ENCODE measurements at regions not wholly inside any gene's neighbourhood (a gene's known extent, or its start where the extent isn't known, plus 50 kb on each side); places are given as distances from the start of the nearest gene placed in this dataset.

DNA sequence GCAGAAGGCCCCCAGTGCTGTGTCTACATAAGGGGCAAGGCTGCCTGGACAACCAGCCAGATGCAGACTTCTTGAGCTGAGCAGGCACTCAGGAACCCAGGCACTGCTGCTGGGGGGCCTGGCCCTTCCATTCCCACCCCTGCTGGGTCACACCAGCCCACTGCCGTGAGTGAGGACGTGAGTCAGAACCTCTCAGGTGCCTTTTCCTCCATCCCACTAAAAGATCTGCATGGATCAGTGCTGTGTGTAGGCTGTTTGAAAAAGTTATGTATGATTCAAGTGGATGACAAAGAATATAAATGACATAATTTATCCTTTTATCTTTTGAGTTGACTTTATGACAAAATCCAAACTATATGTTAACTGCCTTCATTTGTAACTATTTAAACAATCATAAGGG, 499.3 kb downstream of the INHBA start:
- no peak overlapping the region for H3K4me3 ChIP-seq
- no peaks in the 10 kb centered on the region for H3K9me3 ChIP-seq
- no peaks in the 10 kb centered on the region for H3K4me1 ChIP-seq
- 36 to 59% (median 48%) methylated on average over 2 of the region's 2 CpGs for WGBS, 5 donors
- TF ChIP-seq POLR2A (IDR thresholded peaks at IDR 0.05) (no peak), POLR2AphosphoS5 (IDR thresholded peaks at IDR 0.05) (no peak), EP300 (IDR thresholded peaks at IDR 0.05) (no peak)
- TF ChIP-seq, protein P1, sequence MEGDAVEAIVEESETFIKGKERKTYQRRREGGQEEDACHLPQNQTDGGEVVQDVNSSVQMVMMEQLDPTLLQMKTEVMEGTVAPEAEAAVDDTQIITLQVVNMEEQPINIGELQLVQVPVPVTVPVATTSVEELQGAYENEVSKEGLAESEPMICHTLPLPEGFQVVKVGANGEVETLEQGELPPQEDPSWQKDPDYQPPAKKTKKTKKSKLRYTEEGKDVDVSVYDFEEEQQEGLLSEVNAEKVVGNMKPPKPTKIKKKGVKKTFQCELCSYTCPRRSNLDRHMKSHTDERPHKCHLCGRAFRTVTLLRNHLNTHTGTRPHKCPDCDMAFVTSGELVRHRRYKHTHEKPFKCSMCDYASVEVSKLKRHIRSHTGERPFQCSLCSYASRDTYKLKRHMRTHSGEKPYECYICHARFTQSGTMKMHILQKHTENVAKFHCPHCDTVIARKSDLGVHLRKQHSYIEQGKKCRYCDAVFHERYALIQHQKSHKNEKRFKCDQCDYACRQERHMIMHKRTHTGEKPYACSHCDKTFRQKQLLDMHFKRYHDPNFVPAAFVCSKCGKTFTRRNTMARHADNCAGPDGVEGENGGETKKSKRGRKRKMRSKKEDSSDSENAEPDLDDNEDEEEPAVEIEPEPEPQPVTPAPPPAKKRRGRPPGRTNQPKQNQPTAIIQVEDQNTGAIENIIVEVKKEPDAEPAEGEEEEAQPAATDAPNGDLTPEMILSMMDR (IDR thresholded peaks at IDR 0.05) = no peak
- no peaks in the 10 kb centered on the region for H3K36me3 ChIP-seq
- no peaks in the 10 kb centered on the region for H3K27me3 ChIP-seq
- no peak for DNase-seq
- intact Hi-C loops (cut with DNase I; ENCODE audit: low total_unique reads) = no loop called here
- no peak overlapping the region for H3K27ac ChIP-seq

DNA sequence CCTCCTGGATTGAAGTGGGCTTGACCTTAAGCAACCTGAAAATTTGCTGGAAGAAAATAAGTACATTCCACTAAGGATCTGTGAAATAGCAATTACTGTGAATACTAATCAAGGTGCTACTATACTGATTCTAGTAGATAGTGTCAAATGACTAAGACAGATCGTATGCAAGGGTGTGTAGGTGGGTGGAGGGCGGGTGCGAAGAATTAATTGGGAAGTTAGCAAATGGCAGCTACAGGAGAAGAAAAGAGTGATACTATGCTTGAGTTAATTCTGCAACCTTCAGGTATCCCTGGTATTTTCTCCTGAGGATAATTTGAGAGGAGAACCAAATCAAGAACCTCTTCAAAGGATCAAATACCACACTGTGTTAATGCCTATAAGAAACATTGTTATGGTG, 501.9 kb downstream of the INHBA start:
- no peak overlapping the region for H3K4me3 ChIP-seq
- H3K27ac ChIP-seq = no peak overlapping the region
- no peaks in the 10 kb centered on the region for H3K4me1 ChIP-seq
- intact Hi-C loops (cut with DNase I; ENCODE audit: low total_unique reads) = no loop called here
- H3K36me3 ChIP-seq = no peaks in the 10 kb centered on the region
- H3K27me3 ChIP-seq = no peaks in the 10 kb centered on the region
- no peak for DNase-seq
- 84 to 92% (median 88%) methylated on average over 3 of the region's 3 CpGs for WGBS, 5 donors
- TF ChIP-seq, protein P1 (IDR thresholded peaks at IDR 0.05) = no peak
- TF ChIP-seq POLR2AphosphoS5 (IDR thresholded peaks at IDR 0.05) = no peak
- H3K9me3 ChIP-seq = no peaks in the 10 kb centered on the region

DNA sequence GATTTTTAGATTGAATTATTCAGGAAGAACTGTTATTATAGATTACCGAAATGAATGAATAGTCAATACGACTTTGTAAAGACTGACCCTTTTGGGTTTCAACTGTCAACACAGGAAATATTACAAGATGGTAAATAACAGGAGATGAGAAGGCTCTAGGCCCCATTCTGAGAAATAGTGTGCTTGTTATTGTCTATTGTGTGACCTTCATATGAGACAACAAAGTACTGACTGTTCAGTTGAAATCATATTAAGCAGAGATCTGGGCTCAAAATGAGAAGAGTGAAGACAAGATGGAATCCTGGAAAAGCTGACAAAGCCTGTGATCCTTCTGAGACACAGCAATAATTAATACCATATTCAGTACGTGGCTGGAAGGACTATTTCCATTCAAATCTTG, 503.8 kb downstream of the INHBA start:
- no peak overlapping the region for H3K4me3 ChIP-seq
- intact Hi-C loops (cut with DNase I; ENCODE audit: low total_unique reads) = no loop called here
- no peak overlapping the region for H3K27ac ChIP-seq
- H3K27me3 ChIP-seq = no peaks in the 10 kb centered on the region
- 73 to 86% (median 83%) methylated on average over 3 of the region's 3 CpGs for WGBS, 5 donors
- H3K36me3 ChIP-seq = no peaks in the 10 kb centered on the region
- no peaks in the 10 kb centered on the region for H3K4me1 ChIP-seq
- no peak for DNase-seq
- TF ChIP-seq, protein P1 (IDR thresholded peaks at IDR 0.05) = no peak
- TF ChIP-seq EP300 (IDR thresholded peaks at IDR 0.05) = no peak
- TF ChIP-seq POLR2A (IDR thresholded peaks at IDR 0.05) = no peak
- no peaks in the 10 kb centered on the region for H3K9me3 ChIP-seq

DNA sequence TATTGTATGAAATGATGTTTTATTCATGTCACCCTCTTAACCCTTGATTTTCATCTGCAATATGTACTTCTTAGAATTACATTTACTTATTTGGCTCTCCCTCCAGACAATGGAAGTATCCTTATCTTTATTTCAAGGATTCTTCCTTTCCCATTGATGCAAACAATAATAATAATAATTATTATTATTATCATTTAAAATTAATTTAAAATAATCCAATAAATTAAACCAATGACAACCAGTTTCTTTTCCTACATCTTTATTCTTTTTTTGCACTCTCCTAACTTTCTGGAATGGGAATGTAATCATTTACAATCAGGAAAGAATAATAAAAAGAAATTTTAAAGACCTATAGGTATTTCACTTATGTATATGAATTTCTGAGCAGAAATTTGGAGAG, 504.4 kb downstream of the INHBA start:
- H3K36me3 ChIP-seq = no peaks in the 10 kb centered on the region
- no peaks in the 10 kb centered on the region for H3K27me3 ChIP-seq
- DNase-seq = no peak
- no peak overlapping the region for H3K27ac ChIP-seq
- H3K4me1 ChIP-seq = no peaks in the 10 kb centered on the region
- H3K9me3 ChIP-seq = no peaks in the 10 kb centered on the region
- H3K4me3 ChIP-seq = no peak overlapping the region
- intact Hi-C loops (cut with DNase I; ENCODE audit: low total_unique reads) = no loop called here
- TF ChIP-seq EP300 (IDR thresholded peaks at IDR 0.05) (no peak), POLR2A (IDR thresholded peaks at IDR 0.05) (no peak), POLR2AphosphoS5 (IDR thresholded peaks at IDR 0.05) (no peak)
- TF ChIP-seq, protein P1 (IDR thresholded peaks at IDR 0.05) = no peak

DNA sequence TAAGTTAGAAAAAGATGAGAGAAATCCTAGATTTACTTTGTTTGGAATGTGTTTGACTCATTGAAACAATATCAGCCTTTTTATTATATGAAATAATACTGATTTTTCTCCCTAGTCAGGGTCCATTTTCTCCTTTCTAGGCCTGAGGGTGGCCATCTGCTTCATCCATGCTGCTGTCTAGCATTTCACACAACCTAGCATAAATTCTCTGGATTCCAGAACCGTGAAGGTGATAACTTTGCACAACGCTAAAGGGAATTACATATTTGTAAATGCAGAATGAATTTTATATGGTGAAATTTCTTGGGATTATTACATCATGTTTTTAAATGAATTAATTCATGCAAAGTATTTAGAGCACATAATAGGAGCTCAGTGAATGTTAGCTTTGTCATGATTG, 505.1 kb downstream of the INHBA start:
- Histone ChIP-seq H3K4me1 (no peaks in the 10 kb centered on the region), H3K27ac (no peak overlapping the region), H3K9me3 (no peaks in the 10 kb centered on the region), H3K27me3 (no peaks in the 10 kb centered on the region), H3K4me3 (no peak overlapping the region), H3K36me3 (no peaks in the 10 kb centered on the region)
- TF ChIP-seq, protein P1 (IDR thresholded peaks at IDR 0.05) = no peak
- TF ChIP-seq POLR2A (IDR thresholded peaks at IDR 0.05) (no peak), EP300 (IDR thresholded peaks at IDR 0.05) (no peak), POLR2AphosphoS5 (IDR thresholded peaks at IDR 0.05) (no peak)
- intact Hi-C loops (cut with DNase I; ENCODE audit: low total_unique reads) = no loop called here
- DNase-seq = no peak
- WGBS, 5 donors = 73 to 80% (median 78%) methylated on average over 2 of the region's 2 CpGs

Data from stomach (tissue), 8 donors.